ENCODE measurements at regions not wholly inside any gene's neighbourhood (a gene's known extent, or its start where the extent isn't known, plus 50 kb on each side); places are given as distances from the start of the nearest gene placed in this dataset.

DNA sequence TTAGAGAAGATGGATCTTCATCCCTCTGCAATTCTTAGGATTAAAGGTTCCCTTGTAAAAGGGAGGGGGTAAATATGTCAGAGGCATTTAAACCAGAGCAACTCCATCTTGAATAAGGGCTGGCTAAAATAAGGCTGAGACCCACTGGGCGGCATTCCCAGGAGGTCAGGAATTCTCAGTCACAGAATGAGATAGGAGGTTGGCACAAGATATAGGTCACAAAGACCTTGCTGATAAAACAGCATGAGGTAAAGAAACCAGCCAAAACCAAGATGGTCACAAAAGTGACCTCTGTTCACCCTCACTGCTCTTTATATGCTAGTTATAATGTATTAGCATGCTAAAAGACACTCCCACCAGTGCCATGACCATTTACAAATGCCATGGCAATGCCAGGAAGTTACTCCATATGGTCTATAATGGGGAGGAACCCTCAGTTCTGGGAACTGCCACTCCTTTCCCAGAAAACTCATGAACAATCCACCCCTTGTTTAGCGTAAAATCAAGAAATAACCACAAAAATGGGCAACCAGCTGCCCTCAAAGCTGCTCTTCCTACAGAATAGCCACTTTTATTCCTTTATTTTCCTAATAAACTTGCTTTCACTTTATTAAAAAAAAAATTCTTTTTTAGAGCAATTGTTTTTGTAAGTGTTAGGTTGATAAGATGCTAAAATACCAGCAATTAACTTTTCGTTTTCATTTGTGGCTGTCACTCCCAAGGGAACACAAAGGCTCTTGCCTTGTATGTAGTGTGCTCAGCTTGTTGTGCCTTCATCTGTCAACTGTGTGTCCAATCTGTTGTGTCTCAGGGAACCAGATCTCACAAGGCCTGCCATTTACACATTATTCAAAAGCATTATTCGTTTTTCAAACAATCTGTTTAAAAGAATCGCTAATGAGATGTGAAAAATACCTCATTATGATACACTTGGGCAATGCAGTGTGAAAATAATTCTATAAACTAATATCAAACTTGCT, 205.2 kb upstream of the RGPD4 start:
- in situ Hi-C loops (cut with HindIII; ENCODE audit: low sequenced_read_pairs), result no loop called here
- no peak for DNase-seq (ENCODE audit: low spot score)

DNA sequence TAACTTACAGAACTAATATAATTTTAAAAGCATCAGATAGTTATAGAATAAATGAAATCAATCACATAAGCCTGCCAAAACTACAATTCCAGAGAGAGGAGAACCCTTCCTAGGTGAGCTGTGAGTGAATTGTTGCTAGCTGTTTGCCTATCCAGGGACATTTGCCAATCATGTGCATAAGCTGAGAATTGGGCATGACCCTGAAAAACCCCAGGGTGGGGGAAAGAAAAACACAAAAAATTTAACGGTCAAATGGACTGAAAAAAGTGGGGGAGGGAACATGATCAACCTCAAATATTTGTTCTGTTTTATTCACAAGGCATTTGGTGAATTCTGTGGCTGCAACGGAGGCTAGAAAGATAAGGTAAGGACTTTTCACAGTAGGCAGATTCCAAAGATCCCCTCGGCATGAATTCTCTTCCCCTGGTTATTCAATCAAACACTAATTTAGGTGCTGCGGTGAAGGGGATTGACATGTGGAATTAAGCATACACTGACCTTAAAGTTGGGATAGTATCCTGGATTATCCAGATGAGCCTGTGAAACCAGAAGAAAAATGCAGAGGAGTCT, 203.9 kb upstream of the RGPD4 start:
- DNase-seq (ENCODE audit: low spot score), result no peak
- in situ Hi-C loops (cut with HindIII; ENCODE audit: low sequenced_read_pairs), result no loop called here

DNA sequence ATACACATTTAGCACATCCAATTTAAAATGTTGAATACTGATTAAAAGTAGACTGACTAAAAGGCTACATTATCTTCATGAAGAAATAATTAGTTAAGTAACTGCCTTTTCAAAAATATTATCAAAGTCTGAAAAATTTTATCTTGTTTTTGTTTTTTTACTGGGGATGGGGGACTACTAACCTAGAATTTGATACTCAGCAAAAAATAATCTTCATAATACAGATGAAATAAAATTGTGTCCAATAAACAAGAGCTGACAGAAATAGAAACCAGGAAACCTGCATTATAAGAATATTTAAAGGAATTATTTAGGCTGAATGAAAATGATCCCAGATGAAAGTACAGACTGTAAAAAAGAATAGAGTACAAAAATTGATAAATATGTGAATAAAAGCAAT, 200.7 kb upstream of the RGPD4 start:
- DNase-seq (ENCODE audit: low spot score), result no peak
- in situ Hi-C loops (cut with HindIII; ENCODE audit: low sequenced_read_pairs), result no loop called here

DNA sequence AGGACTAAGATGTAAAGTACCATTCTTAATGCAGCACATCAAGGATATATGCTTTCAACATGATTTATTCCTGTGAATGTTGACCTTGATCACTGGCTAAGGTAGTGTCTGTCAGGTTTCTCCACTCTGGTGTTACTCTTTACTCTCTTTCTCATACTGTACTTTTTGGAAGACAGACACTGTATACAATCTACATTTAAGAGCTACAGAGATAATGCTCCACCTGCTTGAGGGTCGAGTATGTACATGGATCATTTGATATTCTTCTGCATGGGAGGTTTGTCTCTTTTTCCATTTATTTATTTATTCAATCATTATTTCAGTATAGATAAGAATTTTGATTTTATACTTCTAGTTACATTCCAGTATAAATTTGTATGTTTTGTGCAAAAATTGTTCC, 199.5 kb upstream of the RGPD4 start:
- in situ Hi-C loops (cut with HindIII; ENCODE audit: low sequenced_read_pairs), result no loop called here

DNA sequence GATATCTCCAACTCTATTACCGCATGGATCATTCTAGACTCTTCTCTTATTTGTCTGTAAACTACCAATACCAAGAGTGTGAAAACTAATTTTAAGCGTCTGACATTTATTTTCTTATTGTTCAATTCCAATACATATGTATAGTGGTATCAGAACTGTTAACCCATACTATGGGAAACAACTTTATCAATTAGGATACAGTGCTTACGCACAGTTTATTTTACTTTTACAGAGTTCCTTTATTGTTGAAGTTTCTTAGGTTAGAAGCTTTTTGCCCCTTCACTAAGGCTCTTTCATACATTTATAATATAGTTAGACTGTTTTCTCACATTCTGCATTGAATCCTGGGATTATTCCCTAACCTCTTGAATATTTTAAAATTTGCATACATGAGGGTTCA, 198.8 kb upstream of the RGPD4 start:
- in situ Hi-C loops (cut with HindIII; ENCODE audit: low sequenced_read_pairs), result no loop called here
- DNase-seq (ENCODE audit: low spot score), result no peak

More for the DNA sequence above, 199.5 kb upstream of the RGPD4 start:
- DNase-seq (ENCODE audit: low spot score), result no peak

DNA sequence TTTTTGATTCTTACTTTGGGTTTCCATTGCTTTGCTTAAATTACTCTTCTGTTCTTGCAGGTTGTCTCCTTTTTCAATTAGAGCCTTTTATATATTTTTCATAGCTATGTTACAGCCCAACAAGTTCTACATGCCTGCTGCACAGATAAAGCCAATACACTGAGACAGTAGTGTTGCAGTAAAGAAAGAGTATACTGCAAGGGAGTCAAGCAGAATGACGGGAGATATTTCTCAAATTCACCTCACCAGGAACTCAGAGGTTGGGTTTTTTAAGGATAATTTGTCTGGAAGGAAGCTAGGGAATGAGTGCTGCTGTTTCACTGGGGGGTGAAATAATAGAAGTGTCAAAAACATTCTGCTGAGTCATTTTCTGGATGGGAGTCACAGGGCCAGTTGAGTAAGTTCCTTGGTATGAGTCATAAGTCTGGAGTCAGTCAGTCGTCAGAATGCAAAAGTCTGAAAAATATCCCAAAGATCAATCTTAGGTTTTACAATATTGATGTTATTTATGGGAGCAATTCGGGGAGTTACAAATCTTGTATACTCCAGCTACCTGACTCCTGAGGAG, 193.0 kb upstream of the RGPD4 start:
- DNase-seq (ENCODE audit: low spot score), result no peak
- in situ Hi-C loops (cut with HindIII; ENCODE audit: low sequenced_read_pairs), result no loop called here

DNA sequence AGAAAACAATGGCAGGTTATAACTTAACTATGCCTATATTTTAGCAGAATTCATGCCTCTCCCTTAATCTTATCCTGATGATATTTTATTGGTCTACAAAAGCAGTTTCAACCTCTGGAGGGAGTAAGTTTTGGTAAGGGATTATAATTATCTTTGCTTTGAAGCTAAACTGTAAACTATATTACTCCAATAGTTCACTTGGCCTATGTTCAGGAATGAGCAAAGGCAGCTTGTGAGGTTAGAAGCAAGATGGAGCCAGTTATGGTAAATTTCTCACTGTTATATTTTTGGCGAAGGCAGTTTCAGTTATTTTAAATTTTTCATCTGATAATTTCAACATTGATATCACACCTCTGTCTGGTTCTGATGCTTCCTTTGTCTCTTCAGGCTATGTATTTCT, 192.5 kb upstream of the RGPD4 start:
- in situ Hi-C loops (cut with HindIII; ENCODE audit: low sequenced_read_pairs), result no loop called here

DNA sequence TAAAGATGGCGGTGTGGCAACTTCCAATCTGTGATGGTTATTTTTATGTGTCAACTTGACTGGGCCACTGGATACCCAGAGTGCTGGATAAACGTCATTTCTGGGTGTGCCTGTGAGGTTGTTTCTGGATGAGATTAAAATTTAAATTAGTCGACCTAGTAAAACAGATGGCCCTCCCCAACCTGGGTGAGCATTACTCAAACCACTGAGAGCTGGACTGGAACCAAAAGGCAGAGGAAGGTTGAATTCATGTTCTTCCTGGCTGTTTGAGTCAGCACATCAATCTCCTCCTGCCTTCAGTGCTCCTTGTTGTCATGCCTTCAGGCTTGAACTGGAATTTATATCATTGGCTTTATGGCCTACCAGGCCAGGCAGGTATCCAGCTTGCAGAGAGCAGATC, 190.8 kb upstream of the RGPD4 start:
- DNase-seq (ENCODE audit: low spot score), result no peak
- in situ Hi-C loops (cut with HindIII; ENCODE audit: low sequenced_read_pairs), result no loop called here

More for the DNA sequence above, 192.5 kb upstream of the RGPD4 start:
- DNase-seq (ENCODE audit: low spot score), result no peak

DNA sequence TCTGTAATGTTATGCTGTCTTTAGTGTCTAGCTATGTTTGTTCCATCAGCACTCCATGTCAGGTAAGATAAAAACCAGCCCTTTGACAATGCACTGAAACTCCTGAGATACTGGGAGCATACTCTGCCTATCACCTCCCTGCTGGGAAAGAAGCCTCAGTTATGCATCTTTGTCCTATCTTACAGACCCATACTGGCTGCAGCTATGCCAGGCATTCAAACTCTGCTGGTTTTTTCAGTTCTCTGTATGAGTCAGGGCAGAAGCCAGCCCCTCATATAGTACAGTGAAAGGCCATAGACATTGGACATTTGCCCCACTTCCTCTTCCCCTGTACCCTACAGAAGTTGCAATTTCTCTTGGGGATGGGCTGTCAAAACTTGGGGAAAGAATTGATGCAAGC, 181.1 kb upstream of the RGPD4 start:
- in situ Hi-C loops (cut with HindIII; ENCODE audit: low sequenced_read_pairs), result no loop called here
- DNase-seq (ENCODE audit: low spot score), result no peak

DNA sequence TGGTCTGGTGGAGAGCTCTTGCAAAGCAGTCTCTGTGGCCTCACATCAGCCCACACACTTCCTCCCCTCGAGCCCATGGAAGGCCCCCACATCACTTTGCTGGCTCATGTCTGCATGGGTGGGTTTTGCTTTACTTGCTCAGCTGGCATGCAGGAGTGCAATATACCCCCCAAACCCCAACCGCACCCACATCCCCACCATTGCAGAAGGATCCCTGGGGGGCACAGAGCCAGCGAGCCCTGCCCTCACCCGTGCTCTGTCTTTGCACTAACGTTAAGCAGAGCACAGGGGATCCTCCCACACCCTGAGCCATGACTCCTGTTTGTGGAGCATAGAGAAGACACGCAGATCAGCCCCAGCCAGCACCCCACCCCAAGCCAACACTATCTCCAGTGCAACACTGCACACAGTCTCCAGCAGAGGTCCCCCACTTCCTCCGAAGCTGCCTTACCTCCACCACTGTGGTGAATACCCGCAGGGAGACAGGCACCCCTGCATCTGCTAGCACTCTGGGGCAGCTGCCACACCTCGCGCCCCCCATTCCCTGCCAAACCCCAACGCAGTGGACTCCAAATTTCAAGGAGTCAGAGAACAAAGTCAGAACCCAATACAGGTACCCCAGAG, 177.8 kb upstream of the RGPD4 start:
- in situ Hi-C loops (cut with HindIII; ENCODE audit: low sequenced_read_pairs), result no loop called here
- no peak for DNase-seq (ENCODE audit: low spot score)

DNA sequence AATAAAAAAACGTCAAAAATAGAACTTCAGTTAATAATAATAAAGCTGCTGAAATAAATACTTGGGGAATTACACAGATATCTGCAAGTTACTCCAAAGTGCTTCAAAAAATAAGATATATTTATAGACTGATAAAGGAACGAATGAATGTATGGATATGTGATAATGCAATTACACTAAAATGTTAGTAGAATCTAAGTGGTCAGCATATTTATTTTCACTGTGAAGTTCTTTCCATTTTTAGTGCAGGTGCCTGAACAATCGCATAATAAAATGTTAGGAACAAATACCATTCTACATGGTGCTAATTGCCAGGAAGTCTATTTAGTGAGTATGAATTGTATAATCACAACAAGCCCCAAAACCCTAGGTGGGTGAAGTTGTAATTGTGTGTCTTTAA, 169.6 kb upstream of the RGPD4 start:
- in situ Hi-C loops (cut with HindIII; ENCODE audit: low sequenced_read_pairs), result no loop called here
- DNase-seq (ENCODE audit: low spot score), result no peak

DNA sequence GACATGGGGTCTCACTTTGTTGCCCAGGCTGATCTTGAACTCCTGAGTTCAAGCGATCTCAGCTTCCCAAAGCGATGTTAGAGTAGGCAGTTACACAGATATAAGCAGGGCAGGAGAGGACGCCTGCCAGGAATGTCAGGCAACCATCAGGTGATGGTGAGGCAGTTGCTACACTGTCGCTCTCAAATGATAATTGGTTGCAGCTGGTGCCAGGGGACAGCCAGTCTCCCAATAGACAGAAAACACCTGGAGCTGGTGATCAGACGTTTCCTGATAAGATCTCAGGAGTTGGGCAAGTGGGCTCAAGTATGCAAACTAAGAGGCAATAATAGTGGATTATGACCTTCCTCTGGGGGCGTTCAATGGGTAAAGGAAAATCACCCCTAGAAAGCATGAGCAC, 163.1 kb upstream of the RGPD4 start:
- no peak for DNase-seq (ENCODE audit: low spot score)
- in situ Hi-C loops (cut with HindIII; ENCODE audit: low sequenced_read_pairs), result no loop called here

DNA sequence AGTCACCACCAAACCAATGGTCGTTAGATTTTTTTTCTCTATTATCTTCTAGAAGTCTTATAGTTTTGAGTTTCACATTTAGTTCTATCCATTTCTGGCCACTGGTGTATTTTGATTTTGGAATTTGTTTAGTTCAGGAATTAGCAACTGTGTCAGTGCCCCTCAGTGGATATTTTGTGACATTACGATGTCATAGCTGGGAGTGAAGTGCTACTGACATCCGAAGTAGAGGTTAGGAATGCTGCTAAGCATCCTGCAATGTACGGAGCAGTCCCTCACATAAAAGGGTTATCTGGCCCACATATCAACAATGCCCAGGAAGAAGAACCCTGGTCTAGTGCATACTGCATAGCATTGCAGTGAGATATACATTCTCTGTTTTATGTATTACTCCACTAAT, 157.4 kb upstream of the RGPD4 start:
- DNase-seq (ENCODE audit: low spot score), result peak; percentile 6
- in situ Hi-C loops (cut with HindIII; ENCODE audit: low sequenced_read_pairs), result no loop called here

DNA sequence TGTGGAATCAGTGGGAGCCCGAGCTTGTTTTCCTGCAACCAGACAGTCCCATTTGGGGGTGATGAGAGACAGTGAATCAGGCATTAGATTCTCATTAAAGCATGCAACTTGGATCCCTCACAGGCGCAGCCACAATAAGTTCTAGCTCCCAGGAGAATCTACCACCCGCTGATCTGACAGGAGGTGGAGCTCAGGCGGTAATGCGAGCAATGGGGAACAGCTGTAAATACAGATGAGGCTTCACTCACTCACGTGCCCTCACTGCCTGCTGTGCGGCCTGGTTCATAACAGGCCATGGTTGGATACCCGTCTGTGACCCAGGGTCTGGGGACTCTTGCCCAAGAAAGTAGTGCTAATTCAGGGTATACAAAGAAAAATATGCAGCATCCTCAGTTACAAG, 144.8 kb upstream of the RGPD4 start:
- in situ Hi-C loops (cut with HindIII; ENCODE audit: low sequenced_read_pairs), result no loop called here
- no peak for DNase-seq (ENCODE audit: low spot score)

DNA sequence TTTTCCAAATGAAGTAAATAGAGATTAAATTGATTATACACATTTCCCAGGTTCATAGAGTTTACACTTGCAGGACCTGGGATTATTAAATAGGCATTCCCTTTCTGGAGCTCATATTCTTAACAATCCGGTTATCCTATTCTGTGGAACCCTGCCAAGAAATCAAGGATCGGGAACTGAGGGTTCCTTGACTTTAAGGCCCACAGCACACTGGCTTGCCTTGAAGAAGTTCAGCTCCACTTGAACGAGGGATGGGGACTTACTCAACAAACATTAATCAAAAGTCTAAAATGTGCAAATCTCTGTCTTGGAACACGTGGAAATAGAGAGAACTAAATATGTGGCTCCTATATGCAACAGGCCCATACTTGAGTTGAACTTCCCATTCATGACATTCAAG, 142.3 kb upstream of the RGPD4 start:
- no peak for DNase-seq (ENCODE audit: low spot score)
- in situ Hi-C loops (cut with HindIII; ENCODE audit: low sequenced_read_pairs), result no loop called here

DNA sequence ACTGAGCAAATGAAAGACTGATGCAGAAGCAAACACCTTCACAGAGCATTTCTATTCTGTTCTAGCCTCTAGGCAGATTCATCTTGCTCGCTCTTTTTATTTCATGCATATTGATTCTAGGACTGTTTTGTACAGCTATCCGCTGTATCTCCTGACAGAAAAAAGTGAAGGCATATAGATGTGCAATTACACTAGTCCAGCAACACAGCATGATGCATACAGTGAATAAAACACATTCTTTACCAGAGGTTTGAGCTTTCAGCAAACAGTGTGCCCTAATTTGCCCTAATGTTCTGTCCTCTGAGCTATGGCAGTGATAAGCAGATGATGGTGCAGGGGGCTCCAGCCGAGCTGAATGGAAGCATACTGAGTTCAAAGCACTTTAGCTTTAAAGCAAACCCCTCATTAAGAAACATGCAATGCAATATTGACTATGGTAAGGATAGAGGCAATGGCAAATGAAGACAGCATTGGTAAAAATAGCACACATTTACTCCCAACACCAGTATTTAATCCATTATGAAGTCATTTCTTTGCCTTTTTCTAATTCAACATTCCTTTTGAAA, 141.2 kb upstream of the RGPD4 start:
- in situ Hi-C loops (cut with HindIII; ENCODE audit: low sequenced_read_pairs), result no loop called here
- no peak for DNase-seq (ENCODE audit: low spot score)

DNA sequence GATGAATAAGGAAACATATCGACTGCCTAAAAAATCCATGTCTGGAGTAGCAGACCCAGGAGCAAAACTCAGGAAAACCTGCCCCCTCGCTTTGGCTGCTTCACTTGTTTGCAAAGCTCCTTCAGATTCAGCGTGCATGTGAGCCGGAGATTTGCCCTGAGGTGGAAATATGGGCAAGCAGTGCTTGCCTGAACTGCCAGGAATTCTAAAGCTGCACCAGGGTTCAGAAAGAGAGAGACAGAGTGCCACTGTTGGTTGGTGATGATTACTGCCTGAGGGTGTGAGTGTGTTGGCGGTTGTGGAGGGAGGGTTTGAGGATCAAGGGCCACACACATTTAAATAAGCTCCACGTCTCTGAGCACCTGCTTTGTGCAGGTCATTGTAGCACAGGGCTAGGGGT, 139.6 kb upstream of the RGPD4 start:
- DNase-seq (ENCODE audit: low spot score), result no peak
- in situ Hi-C loops (cut with HindIII; ENCODE audit: low sequenced_read_pairs), result no loop called here

DNA sequence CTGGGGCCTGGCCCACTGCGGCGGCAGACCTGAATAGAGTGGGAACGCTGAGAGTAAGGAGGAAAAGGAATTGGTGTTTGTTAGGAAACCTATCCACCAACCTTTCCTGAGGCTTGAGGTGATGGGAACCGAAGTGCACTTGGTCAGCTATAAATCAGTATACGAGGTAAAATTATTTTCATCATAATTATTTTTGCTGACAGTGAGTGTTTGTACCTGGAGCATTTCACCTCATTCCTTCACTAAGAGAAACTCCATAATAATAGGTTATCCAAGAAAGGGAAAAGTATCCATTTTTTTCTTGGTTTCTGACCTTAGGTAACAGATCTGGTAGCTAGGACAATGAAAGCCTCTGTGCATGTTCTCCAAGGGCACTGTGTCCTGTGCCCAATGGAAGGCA, 138.6 kb upstream of the RGPD4 start:
- in situ Hi-C loops (cut with HindIII; ENCODE audit: low sequenced_read_pairs), result no loop called here
- no peak for DNase-seq (ENCODE audit: low spot score)

DNA sequence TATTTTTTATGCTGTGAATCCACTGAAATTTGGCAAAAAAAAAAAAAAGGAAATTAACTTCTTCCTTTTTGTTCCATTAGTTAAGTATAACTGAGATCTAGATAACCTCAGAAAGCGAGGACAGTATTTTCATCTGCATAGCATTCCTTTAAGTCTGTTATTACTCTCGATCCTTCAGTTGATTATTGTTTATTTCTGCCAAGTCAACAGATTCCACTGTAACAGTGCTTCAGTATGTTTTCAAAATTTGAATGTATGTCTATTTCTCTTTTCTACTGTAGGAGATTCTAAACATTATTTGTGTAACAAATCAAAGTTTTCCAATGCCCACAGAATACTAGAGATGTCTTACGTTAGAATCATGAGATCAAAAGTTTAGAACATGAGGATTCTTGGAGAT, 133.1 kb upstream of the RGPD4 start:
- no peak for DNase-seq (ENCODE audit: low spot score)
- in situ Hi-C loops (cut with HindIII; ENCODE audit: low sequenced_read_pairs), result no loop called here

DNA sequence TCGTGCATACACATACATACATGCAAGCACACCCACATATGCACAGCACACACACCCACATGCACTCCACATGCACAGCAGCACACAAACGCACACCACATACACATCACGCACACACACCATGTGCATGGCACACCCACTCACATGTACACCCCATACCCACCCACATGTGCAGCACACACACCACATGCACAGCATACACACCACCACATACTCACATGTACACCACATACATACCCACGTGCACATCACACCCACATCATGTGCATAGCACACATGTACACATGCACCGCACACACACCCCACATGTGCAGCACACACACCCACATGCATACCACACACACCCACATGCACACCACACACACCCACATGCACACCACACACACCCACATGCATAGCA, 132.0 kb upstream of the RGPD4 start:
- no peak for DNase-seq (ENCODE audit: low spot score)
- in situ Hi-C loops (cut with HindIII; ENCODE audit: low sequenced_read_pairs), result no loop called here
